ENCODE measurements at regions not wholly inside any gene's neighbourhood (a gene's known extent, or its start where the extent isn't known, plus 50 kb on each side); places are given as distances from the start of the nearest gene placed in this dataset.

GRCh38 chr5:57420801-57421200, 61.8 kb downstream of the ACTBL2 start:
- no peak for DNase-seq (ENCODE audit: low read depth in 1 of 2, low spot score in 1 of 2)
- no peak overlapping the region for H3K4me3 ChIP-seq
- TF ChIP-seq MYC (IDR thresholded peaks at IDR 0.05; ENCODE audit: borderline replicate concordance, low read length) (no peak), KDM5A (IDR thresholded peaks at IDR 0.05) (no peak), SREBF2 (IDR thresholded peaks at IDR 0.05) (no peak), HEYL (CRISPR knock-in tag; IDR thresholded peaks at IDR 0.05) (no peak), HOXB5 (CRISPR knock-in tag; IDR thresholded peaks at IDR 0.05) (no peak), POLR2AphosphoS2 (conservative IDR thresholded peaks at IDR 0.05; ENCODE audit: low read length) (no peak), SMC3 (IDR thresholded peaks at IDR 0.05) (no peak), ATOH8 (CRISPR knock-in tag; IDR thresholded peaks at IDR 0.05; ENCODE audit: low read depth) (no peak)
- no peak for ATAC-seq
- H3K4me2 ChIP-seq: no peak overlapping the region
- H3K4me1 ChIP-seq: no peaks in the 10 kb centered on the region
- ChIA-PET CTCF (interaction anchor here (1.5 to 3.4 kb wide), 2 partner anchors 9 to 123 kb away, joined by 4 to 10 read pairs; no protein-coding TSS in a partner anchor), POLR2A (no interaction called here)
- no peak for FAIRE-seq
- no peak overlapping the region for H3K27ac ChIP-seq
- no peaks in the 10 kb centered on the region for H3K9me3 ChIP-seq
- 61% methylated on average over 3 of the region's 3 CpGs for whole genome bisulfite sequencing (ENCODE audit: missing lambda C conversion rate)

- ATAC-seq: no peak
- no peak for FAIRE-seq
- Histone ChIP-seq H3K4me3 (no peak overlapping the region), H3K4me2 (no peak overlapping the region), H3K4me1 (no peaks in the 10 kb centered on the region), H3K9me3 (no peaks in the 10 kb centered on the region), H3K27ac (no peak overlapping the region)
- DNase-seq (ENCODE audit: low read depth in 1 of 2, low spot score in 1 of 2): no peak
- POLR2A ChIA-PET: no interaction called here
- no peak for TF ChIP-seq RCOR1 (IDR thresholded peaks at IDR 0.05; ENCODE audit: low read depth, low read length)
- no peak for TF ChIP-seq ZSCAN20 (CRISPR knock-in tag; IDR thresholded peaks at IDR 0.05)
- no peak for TF ChIP-seq ELK1 (IDR thresholded peaks at IDR 0.05; ENCODE audit: low read depth, low read length)
- no peak for TF ChIP-seq HOXA7 (CRISPR knock-in tag; IDR thresholded peaks at IDR 0.05)
- no peak for TF ChIP-seq RARB (CRISPR knock-in tag; IDR thresholded peaks at IDR 0.05)
- no peak for TF ChIP-seq MAZ (IDR thresholded peaks at IDR 0.05; ENCODE audit: borderline replicate concordance, low read depth, low read length)
- TF ChIP-seq GATA3 (IDR thresholded peaks at IDR 0.05; ENCODE audit: borderline replicate concordance): no peak
- 86% methylated on average over 2 of the region's 2 CpGs for WGBS (ENCODE audit: missing lambda C conversion rate)
- CTCF ChIA-PET: no interaction called here
Measured at GRCh38 chr5:57417971-57418370, 64.6 kb downstream of the ACTBL2 start.

GRCh38 chr5:57417320-57417719, 65.3 kb downstream of the ACTBL2 start:
- Histone ChIP-seq H3K27ac (no peak overlapping the region), H3K4me1 (no peaks in the 10 kb centered on the region), H3K4me3 (no peak overlapping the region), H3K4me2 (no peak overlapping the region), H3K9me3 (no peaks in the 10 kb centered on the region)
- FAIRE-seq (no peak), DNase-seq (ENCODE audit: low read depth in 1 of 2, low spot score in 1 of 2) (no peak), ATAC-seq (no peak)
- POLR2A ChIA-PET: no interaction called here
- TF ChIP-seq BHLHE40 (IDR thresholded peaks at IDR 0.05; ENCODE audit: low read depth, low read length) (no peak), RFX5 (IDR thresholded peaks at IDR 0.05) (no peak), HMGXB4 (CRISPR knock-in tag; IDR thresholded peaks at IDR 0.05; ENCODE audit: borderline replicate concordance) (no peak), CHD4 (IDR thresholded peaks at IDR 0.05; ENCODE audit: borderline replicate concordance) (no peak), ZC3H11A (IDR thresholded peaks at IDR 0.05) (no peak), NFE2L2 (conservative IDR thresholded peaks at IDR 0.05; ENCODE audit: low read length) (no peak)
- CTCF ChIA-PET: no interaction called here
- 66% methylated on average over 6 of the region's 6 CpGs for WGBS (ENCODE audit: missing lambda C conversion rate)
